ENCODE measurements at regions not wholly inside any gene's neighbourhood (a gene's known extent, or its start where the extent isn't known, plus 50 kb on each side); places are given as distances from the start of the nearest gene placed in this dataset.

- H3K4me3 ChIP-seq (ENCODE audit: low read depth, low read length) = no peak overlapping the region
- no peaks in the 10 kb centered on the region for H3K9me3 ChIP-seq (ENCODE audit: control insufficient read depth, insufficient read depth, low read length)
- H3K4me1 ChIP-seq (ENCODE audit: control insufficient read depth, insufficient read depth, low read length) = peaks cover 4% of the 10 kb centered on the region
- H3K36me3 ChIP-seq (ENCODE audit: control insufficient read depth, insufficient read depth, low read length) = no peaks in the 10 kb centered on the region
- H3K27me3 ChIP-seq (ENCODE audit: control insufficient read depth, insufficient read depth, low read length) = no peaks in the 10 kb centered on the region
- WGBS (ENCODE audit: insufficient coverage) = 32% methylated on average over 6 of the region's 6 CpGs
- no peak overlapping the region for H3K27ac ChIP-seq (ENCODE audit: low read depth, low read length)
- no peak for DNase-seq (ENCODE audit: low read depth in 4 of 6, low spot score in 6 of 6)
These were observed 301.8 kb upstream of the TMPO start for GRCh38 chr12:98213556-98213955.

GRCh38 chr12:98217257-98217656 is 298.1 kb upstream of the TMPO start:
- no peak for DNase-seq (ENCODE audit: low read depth in 4 of 6, low spot score in 6 of 6)
- WGBS (ENCODE audit: insufficient coverage) = 100% methylated on average over 1 of the region's 1 CpG

GRCh38 chr12:98220636-98221035 is 294.8 kb upstream of the TMPO start:
- Histone ChIP-seq H3K9me3 (ENCODE audit: control insufficient read depth, insufficient read depth, low read length) (no peaks in the 10 kb centered on the region), H3K4me3 (ENCODE audit: low read depth, low read length) (no peak overlapping the region), H3K27ac (ENCODE audit: low read depth, low read length) (no peak overlapping the region), H3K36me3 (ENCODE audit: control insufficient read depth, insufficient read depth, low read length) (no peaks in the 10 kb centered on the region), H3K27me3 (ENCODE audit: control insufficient read depth, insufficient read depth, low read length) (no peaks in the 10 kb centered on the region), H3K4me1 (ENCODE audit: control insufficient read depth, insufficient read depth, low read length) (no peaks in the 10 kb centered on the region)
- WGBS (ENCODE audit: insufficient coverage) = no CpG with 5 or more reads among the region's 2 CpGs
- no peak for DNase-seq (ENCODE audit: low read depth in 4 of 6, low spot score in 6 of 6)

More at GRCh38 chr12:98217257-98217656, 298.1 kb upstream of the TMPO start:
- Histone ChIP-seq H3K36me3 (ENCODE audit: control insufficient read depth, insufficient read depth, low read length) (no peaks in the 10 kb centered on the region), H3K4me1 (ENCODE audit: control insufficient read depth, insufficient read depth, low read length) (peaks cover 1% of the 10 kb centered on the region), H3K9me3 (ENCODE audit: control insufficient read depth, insufficient read depth, low read length) (no peaks in the 10 kb centered on the region), H3K4me3 (ENCODE audit: low read depth, low read length) (no peak overlapping the region), H3K27me3 (ENCODE audit: control insufficient read depth, insufficient read depth, low read length) (no peaks in the 10 kb centered on the region), H3K27ac (ENCODE audit: low read depth, low read length) (no peak overlapping the region)

DNA sequence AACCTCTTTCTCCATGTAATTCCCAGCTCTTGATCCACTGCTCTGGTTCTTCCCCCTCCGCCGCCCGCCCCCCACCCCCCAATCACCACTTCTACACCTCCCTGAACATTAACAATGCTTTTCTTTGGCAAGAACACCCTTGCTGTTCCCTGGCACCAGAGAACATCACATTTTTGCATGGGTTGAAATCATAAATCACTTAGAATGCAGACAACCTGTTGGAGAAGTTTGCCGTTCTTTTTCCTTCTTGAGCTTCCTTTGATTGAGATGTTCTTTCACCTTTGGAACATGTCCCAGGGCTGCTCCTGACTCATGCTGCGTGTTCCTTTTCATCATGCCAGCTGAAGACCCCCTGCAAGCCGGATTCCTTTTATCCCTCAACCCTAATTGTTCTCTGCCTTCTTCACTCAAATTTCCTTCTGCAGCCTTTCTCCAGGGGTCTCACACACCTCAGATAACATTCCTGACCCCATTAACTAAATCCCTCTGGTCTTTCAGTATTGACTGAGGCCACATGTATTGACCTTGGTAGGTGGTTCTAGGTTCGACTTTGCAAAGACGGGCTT is 294.1 kb upstream of the TMPO start:
- WGBS (ENCODE audit: insufficient coverage) = 38% methylated on average over 4 of the region's 8 CpGs
- Histone ChIP-seq H3K4me3 (ENCODE audit: low read depth, low read length) (no peak overlapping the region), H3K27me3 (ENCODE audit: control insufficient read depth, insufficient read depth, low read length) (no peaks in the 10 kb centered on the region), H3K27ac (ENCODE audit: low read depth, low read length) (no peak overlapping the region), H3K4me1 (ENCODE audit: control insufficient read depth, insufficient read depth, low read length) (no peaks in the 10 kb centered on the region), H3K9me3 (ENCODE audit: control insufficient read depth, insufficient read depth, low read length) (no peaks in the 10 kb centered on the region), H3K36me3 (ENCODE audit: control insufficient read depth, insufficient read depth, low read length) (no peaks in the 10 kb centered on the region)
- DNase-seq (ENCODE audit: low read depth in 4 of 6, low spot score in 6 of 6) = peak in 2 of 6 donors; percentile 44 to 53

DNA sequence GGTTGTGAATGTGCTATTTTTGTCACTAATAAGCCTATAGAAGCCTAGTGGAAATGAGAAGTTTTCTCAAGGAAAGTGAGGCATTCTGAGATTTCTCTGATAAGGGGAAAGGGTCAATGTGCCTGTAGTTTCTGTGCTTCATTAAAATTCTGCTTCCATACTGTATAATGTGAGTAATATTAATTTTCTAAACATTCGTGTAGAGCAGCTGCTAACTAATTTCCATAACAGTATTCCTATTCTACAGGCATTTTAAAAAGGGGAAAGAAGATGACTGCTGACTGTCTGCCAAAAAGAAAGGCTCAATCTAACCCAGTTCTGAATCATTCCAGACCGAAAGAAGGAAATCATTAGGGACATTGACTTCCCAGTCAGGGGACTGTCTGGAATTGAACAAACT is 293.3 kb upstream of the TMPO start:
- H3K4me3 ChIP-seq (ENCODE audit: low read depth, low read length) = no peak overlapping the region
- no peak overlapping the region for H3K27ac ChIP-seq (ENCODE audit: low read depth, low read length)
- no peaks in the 10 kb centered on the region for H3K27me3 ChIP-seq (ENCODE audit: control insufficient read depth, insufficient read depth, low read length)
- H3K36me3 ChIP-seq (ENCODE audit: control insufficient read depth, insufficient read depth, low read length) = no peaks in the 10 kb centered on the region
- H3K9me3 ChIP-seq (ENCODE audit: control insufficient read depth, insufficient read depth, low read length) = no peaks in the 10 kb centered on the region
- WGBS (ENCODE audit: insufficient coverage) = 57% methylated on average over 1 of the region's 2 CpGs
- no peaks in the 10 kb centered on the region for H3K4me1 ChIP-seq (ENCODE audit: control insufficient read depth, insufficient read depth, low read length)
- peak in 2 of 6 donors; percentile 25 to 54 for DNase-seq (ENCODE audit: low read depth in 4 of 6, low spot score in 6 of 6)

DNA sequence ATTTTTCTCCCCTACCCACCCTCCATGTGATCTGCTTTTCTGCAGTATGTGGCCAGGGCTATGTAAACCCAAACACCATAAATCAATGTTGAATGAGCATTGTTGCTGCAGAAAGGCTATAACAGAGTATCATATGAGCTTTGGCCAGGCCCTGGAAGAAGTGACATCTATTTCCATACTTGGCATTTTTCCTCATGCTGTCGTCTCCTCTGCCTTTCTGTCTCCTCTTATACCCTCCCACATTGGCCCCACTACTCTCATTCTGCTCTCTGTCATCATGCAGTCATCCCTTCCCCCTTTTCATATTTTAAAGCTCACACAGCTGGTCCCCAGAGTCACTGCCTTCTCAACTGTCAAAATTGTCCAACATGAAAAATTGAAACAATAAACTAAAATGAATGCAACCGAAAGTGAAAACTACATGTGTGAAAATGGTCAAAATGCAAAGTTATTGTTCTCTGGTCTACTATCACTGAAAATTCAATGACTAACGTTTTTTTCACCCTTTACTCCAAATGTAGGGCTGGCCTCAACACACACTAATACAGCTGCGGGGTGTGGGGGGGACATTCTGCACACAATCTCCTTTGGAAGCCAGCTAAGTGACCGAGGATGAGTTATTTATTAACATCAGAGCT is 290.7 kb upstream of the TMPO start:
- no peaks in the 10 kb centered on the region for H3K4me1 ChIP-seq (ENCODE audit: control insufficient read depth, insufficient read depth, low read length)
- no peaks in the 10 kb centered on the region for H3K9me3 ChIP-seq (ENCODE audit: control insufficient read depth, insufficient read depth, low read length)
- no peak overlapping the region for H3K4me3 ChIP-seq (ENCODE audit: low read depth, low read length)
- H3K36me3 ChIP-seq (ENCODE audit: control insufficient read depth, insufficient read depth, low read length) = no peaks in the 10 kb centered on the region
- no peak for DNase-seq (ENCODE audit: low read depth in 4 of 6, low spot score in 6 of 6)
- H3K27me3 ChIP-seq (ENCODE audit: control insufficient read depth, insufficient read depth, low read length) = no peaks in the 10 kb centered on the region
- no peak overlapping the region for H3K27ac ChIP-seq (ENCODE audit: low read depth, low read length)
- 47% methylated on average over 1 of the region's 5 CpGs for WGBS (ENCODE audit: insufficient coverage)

GRCh38 chr12:98227162-98227561 is 288.2 kb upstream of the TMPO start:
- Histone ChIP-seq H3K9me3 (ENCODE audit: control insufficient read depth, insufficient read depth, low read length) (no peaks in the 10 kb centered on the region), H3K27ac (ENCODE audit: low read depth, low read length) (no peak overlapping the region), H3K4me1 (ENCODE audit: control insufficient read depth, insufficient read depth, low read length) (no peaks in the 10 kb centered on the region), H3K4me3 (ENCODE audit: low read depth, low read length) (no peak overlapping the region), H3K36me3 (ENCODE audit: control insufficient read depth, insufficient read depth, low read length) (no peaks in the 10 kb centered on the region), H3K27me3 (ENCODE audit: control insufficient read depth, insufficient read depth, low read length) (no peaks in the 10 kb centered on the region)
- no CpG with 5 or more reads among the region's 6 CpGs for WGBS (ENCODE audit: insufficient coverage)
- DNase-seq (ENCODE audit: low read depth in 4 of 6, low spot score in 6 of 6) = no peak

- H3K27me3 ChIP-seq (ENCODE audit: control insufficient read depth, insufficient read depth, low read length) = no peaks in the 10 kb centered on the region
- no peak overlapping the region for H3K4me3 ChIP-seq (ENCODE audit: low read depth, low read length)
- H3K9me3 ChIP-seq (ENCODE audit: control insufficient read depth, insufficient read depth, low read length) = no peaks in the 10 kb centered on the region
- no peak overlapping the region for H3K27ac ChIP-seq (ENCODE audit: low read depth, low read length)
- H3K4me1 ChIP-seq (ENCODE audit: control insufficient read depth, insufficient read depth, low read length) = no peaks in the 10 kb centered on the region
- DNase-seq (ENCODE audit: low read depth in 4 of 6, low spot score in 6 of 6) = peak in 2 of 6 donors; percentile 38 to 66
- WGBS (ENCODE audit: insufficient coverage) = 94% methylated on average over 2 of the region's 8 CpGs
- H3K36me3 ChIP-seq (ENCODE audit: control insufficient read depth, insufficient read depth, low read length) = no peaks in the 10 kb centered on the region
These were observed 286.5 kb upstream of the TMPO start for GRCh38 chr12:98228683-98229539.

GRCh38 chr12:98229540-98229924 is 285.9 kb upstream of the TMPO start:
- no peak for DNase-seq (ENCODE audit: low read depth in 4 of 6, low spot score in 6 of 6)
- Histone ChIP-seq H3K27ac (ENCODE audit: low read depth, low read length) (no peak overlapping the region), H3K4me3 (ENCODE audit: low read depth, low read length) (no peak overlapping the region), H3K27me3 (ENCODE audit: control insufficient read depth, insufficient read depth, low read length) (no peaks in the 10 kb centered on the region), H3K4me1 (ENCODE audit: control insufficient read depth, insufficient read depth, low read length) (no peaks in the 10 kb centered on the region), H3K36me3 (ENCODE audit: control insufficient read depth, insufficient read depth, low read length) (no peaks in the 10 kb centered on the region), H3K9me3 (ENCODE audit: control insufficient read depth, insufficient read depth, low read length) (no peaks in the 10 kb centered on the region)
- WGBS (ENCODE audit: insufficient coverage) = no CpG with 5 or more reads among the region's 2 CpGs
